Body of pancreas (tissue), 4 donors: ENCODE measurements at regions not wholly inside any gene's neighbourhood (a gene's known extent, or its start where the extent isn't known, plus 50 kb on each side); places are given as distances from the start of the nearest gene placed in this dataset.

ENCODE experiments used
- POLR2A ChIP-seq, 3 donors: fragments of 450-650 bp; IDR thresholded peaks; one replicate each; pipeline ENCODE4 v1.6.1; 2016; ENCODE audit warnings: antibody characterized with exemption in 3 of 3, mild to moderate bottlenecking in 2 of 3
- TF ChIP-seq, protein P1 (sequence below), 7 experiments: fragments of 450-650 bp in 4 of 7; fragments of 200-600 bp in 3 of 7; sonication (generic) in 3 of 7; IDR thresholded peaks; one replicate each; pipeline ENCODE4 v1.5.1; 2016 to 2019; ENCODE audit warnings: antibody characterized with exemption in 7 of 7

DNA sequence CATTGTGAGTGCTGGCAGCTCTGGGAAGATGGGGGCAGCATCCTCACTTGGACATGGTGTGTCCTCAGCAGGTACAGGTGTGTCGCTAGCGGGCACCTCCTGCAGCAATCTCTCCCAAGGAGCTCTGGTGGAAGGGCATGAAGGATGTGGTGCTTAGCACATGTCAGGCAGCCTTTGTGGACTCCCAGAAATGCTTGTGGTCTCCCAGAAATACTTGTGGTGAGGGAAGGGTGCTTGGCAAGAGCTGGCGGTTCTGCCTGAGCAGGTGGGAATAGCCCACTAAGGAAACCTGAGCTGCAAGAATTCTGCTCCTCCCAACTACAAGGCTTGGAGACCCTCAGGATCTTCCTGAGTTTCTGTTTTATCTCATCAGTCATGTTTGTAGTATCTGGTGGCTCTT is 371.6 kb downstream of the PRDM2 start:
- TF ChIP-seq, protein P1, sequence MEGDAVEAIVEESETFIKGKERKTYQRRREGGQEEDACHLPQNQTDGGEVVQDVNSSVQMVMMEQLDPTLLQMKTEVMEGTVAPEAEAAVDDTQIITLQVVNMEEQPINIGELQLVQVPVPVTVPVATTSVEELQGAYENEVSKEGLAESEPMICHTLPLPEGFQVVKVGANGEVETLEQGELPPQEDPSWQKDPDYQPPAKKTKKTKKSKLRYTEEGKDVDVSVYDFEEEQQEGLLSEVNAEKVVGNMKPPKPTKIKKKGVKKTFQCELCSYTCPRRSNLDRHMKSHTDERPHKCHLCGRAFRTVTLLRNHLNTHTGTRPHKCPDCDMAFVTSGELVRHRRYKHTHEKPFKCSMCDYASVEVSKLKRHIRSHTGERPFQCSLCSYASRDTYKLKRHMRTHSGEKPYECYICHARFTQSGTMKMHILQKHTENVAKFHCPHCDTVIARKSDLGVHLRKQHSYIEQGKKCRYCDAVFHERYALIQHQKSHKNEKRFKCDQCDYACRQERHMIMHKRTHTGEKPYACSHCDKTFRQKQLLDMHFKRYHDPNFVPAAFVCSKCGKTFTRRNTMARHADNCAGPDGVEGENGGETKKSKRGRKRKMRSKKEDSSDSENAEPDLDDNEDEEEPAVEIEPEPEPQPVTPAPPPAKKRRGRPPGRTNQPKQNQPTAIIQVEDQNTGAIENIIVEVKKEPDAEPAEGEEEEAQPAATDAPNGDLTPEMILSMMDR (IDR thresholded peaks at IDR 0.05) = no peak
- TF ChIP-seq POLR2A (IDR thresholded peaks at IDR 0.05) = no peak
